ENCODE measurements at regions not wholly inside any gene's neighbourhood (a gene's known extent, or its start where the extent isn't known, plus 50 kb on each side); places are given as distances from the start of the nearest gene placed in this dataset.

DNA sequence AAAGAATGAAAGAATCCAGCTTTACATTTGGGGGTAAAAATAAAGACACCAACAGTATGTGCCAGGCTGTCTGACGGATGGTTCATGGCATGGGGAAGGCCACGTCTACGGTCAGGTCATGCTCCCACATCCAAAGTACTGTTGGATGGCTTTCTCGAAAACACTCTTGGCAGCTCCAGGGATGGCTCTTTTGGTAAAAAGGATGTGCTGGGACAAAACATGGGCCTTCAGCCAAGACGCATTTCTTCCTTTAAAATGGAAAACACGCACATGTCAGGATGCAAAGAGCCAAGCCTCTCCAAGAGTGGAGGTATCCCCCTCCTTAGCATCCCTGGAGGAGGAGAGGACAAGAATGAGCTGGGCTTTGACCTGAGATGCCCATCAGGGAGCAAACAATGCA is 376.5 kb upstream of the KLHL29 start:
- TF ChIP-seq FOXK1 (CRISPR knock-in tag; IDR thresholded peaks at IDR 0.05) (no peak), KAT7 (CRISPR knock-in tag; IDR thresholded peaks at IDR 0.05; ENCODE audit: borderline replicate concordance) (no peak), CREM (CRISPR knock-in tag; IDR thresholded peaks at IDR 0.05) (no peak), JUN (CRISPR knock-in tag; IDR thresholded peaks at IDR 0.05) (no peak)
- TF ChIP-seq, protein P1, sequence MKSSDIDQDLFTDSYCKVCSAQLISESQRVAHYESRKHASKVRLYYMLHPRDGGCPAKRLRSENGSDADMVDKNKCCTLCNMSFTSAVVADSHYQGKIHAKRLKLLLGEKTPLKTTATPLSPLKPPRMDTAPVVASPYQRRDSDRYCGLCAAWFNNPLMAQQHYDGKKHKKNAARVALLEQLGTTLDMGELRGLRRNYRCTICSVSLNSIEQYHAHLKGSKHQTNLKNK (CRISPR knock-in tag; IDR thresholded peaks at IDR 0.05), result no peak
- TF ChIP-seq, protein P2, sequence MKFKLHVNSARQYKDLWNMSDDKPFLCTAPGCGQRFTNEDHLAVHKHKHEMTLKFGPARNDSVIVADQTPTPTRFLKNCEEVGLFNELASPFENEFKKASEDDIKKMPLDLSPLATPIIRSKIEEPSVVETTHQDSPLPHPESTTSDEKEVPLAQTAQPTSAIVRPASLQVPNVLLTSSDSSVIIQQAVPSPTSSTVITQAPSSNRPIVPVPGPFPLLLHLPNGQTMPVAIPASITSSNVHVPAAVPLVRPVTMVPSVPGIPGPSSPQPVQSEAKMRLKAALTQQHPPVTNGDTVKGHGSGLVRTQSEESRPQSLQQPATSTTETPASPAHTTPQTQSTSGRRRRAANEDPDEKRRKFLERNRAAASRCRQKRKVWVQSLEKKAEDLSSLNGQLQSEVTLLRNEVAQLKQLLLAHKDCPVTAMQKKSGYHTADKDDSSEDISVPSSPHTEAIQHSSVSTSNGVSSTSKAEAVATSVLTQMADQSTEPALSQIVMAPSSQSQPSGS (CRISPR knock-in tag; IDR thresholded peaks at IDR 0.05; ENCODE audit: borderline replicate concordance, low read depth), result no peak
- TF ChIP-seq, protein P3, sequence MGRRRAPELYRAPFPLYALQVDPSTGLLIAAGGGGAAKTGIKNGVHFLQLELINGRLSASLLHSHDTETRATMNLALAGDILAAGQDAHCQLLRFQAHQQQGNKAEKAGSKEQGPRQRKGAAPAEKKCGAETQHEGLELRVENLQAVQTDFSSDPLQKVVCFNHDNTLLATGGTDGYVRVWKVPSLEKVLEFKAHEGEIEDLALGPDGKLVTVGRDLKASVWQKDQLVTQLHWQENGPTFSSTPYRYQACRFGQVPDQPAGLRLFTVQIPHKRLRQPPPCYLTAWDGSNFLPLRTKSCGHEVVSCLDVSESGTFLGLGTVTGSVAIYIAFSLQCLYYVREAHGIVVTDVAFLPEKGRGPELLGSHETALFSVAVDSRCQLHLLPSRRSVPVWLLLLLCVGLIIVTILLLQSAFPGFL (CRISPR knock-in tag; IDR thresholded peaks at IDR 0.05; ENCODE audit: borderline replicate concordance), result no peak
- TF ChIP-seq, protein P4, sequence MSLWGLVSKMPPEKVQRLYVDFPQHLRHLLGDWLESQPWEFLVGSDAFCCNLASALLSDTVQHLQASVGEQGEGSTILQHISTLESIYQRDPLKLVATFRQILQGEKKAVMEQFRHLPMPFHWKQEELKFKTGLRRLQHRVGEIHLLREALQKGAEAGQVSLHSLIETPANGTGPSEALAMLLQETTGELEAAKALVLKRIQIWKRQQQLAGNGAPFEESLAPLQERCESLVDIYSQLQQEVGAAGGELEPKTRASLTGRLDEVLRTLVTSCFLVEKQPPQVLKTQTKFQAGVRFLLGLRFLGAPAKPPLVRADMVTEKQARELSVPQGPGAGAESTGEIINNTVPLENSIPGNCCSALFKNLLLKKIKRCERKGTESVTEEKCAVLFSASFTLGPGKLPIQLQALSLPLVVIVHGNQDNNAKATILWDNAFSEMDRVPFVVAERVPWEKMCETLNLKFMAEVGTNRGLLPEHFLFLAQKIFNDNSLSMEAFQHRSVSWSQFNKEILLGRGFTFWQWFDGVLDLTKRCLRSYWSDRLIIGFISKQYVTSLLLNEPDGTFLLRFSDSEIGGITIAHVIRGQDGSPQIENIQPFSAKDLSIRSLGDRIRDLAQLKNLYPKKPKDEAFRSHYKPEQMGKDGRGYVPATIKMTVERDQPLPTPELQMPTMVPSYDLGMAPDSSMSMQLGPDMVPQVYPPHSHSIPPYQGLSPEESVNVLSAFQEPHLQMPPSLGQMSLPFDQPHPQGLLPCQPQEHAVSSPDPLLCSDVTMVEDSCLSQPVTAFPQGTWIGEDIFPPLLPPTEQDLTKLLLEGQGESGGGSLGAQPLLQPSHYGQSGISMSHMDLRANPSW (CRISPR knock-in tag; conservative IDR thresholded peaks at IDR 0.05; ENCODE audit: low read depth), result no peak
- TF ChIP-seq, protein P5, sequence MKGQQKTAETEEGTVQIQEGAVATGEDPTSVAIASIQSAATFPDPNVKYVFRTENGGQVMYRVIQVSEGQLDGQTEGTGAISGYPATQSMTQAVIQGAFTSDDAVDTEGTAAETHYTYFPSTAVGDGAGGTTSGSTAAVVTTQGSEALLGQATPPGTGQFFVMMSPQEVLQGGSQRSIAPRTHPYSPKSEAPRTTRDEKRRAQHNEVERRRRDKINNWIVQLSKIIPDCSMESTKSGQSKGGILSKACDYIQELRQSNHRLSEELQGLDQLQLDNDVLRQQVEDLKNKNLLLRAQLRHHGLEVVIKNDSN (CRISPR knock-in tag; IDR thresholded peaks at IDR 0.05), result no peak
- H3K4me1 Mint-ChIP-seq, result no peaks in the 10 kb centered on the region
- CTCF ChIA-PET, result no interaction called here
- no peaks in the 10 kb centered on the region for H3K27me3 Mint-ChIP-seq (ENCODE audit: low read depth)
- no peaks in the 10 kb centered on the region for H3K36me3 Mint-ChIP-seq
- POLR2A ChIA-PET, result no interaction called here
- ATAC-seq (no peak), DNase-seq (ENCODE audit: low spot score) (no peak)
- H3K4me3 Mint-ChIP-seq, result no peak overlapping the region
- H3K9me3 Mint-ChIP-seq, result no peaks in the 10 kb centered on the region
- H3K27ac Mint-ChIP-seq, result no peak overlapping the region

DNA sequence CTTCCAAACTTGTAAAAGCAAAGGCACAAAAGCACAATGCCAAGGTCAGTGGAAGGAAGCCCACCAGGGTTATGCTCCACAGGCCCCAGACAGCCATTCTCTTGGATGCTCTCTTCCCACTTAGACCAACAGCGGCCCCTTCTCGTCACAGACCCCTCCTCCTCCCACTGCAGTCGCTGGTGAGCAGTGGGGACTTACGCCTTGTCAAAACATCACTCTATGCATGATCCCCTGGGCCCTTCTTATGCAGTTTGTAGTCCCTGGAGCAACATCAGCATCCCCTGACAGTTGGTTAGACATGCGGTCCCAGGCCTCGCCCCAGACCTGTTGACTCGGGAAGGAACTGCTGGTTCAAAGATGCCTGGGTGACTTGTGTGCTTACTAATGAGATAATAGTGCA is 376.0 kb upstream of the KLHL29 start:
- POLR2A ChIA-PET, result no interaction called here
- H3K27me3 Mint-ChIP-seq (ENCODE audit: low read depth), result no peaks in the 10 kb centered on the region
- H3K4me1 Mint-ChIP-seq, result no peaks in the 10 kb centered on the region
- ATAC-seq (no peak), DNase-seq (ENCODE audit: low spot score) (no peak)
- no peaks in the 10 kb centered on the region for H3K9me3 Mint-ChIP-seq
- no peak for TF ChIP-seq ZNF396 (CRISPR knock-in tag; IDR thresholded peaks at IDR 0.05; ENCODE audit: borderline replicate concordance)
- TF ChIP-seq, protein P6, sequence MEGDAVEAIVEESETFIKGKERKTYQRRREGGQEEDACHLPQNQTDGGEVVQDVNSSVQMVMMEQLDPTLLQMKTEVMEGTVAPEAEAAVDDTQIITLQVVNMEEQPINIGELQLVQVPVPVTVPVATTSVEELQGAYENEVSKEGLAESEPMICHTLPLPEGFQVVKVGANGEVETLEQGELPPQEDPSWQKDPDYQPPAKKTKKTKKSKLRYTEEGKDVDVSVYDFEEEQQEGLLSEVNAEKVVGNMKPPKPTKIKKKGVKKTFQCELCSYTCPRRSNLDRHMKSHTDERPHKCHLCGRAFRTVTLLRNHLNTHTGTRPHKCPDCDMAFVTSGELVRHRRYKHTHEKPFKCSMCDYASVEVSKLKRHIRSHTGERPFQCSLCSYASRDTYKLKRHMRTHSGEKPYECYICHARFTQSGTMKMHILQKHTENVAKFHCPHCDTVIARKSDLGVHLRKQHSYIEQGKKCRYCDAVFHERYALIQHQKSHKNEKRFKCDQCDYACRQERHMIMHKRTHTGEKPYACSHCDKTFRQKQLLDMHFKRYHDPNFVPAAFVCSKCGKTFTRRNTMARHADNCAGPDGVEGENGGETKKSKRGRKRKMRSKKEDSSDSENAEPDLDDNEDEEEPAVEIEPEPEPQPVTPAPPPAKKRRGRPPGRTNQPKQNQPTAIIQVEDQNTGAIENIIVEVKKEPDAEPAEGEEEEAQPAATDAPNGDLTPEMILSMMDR (IDR thresholded peaks at IDR 0.05), result no peak
- no peak for TF ChIP-seq GTF2I (CRISPR knock-in tag; conservative IDR thresholded peaks at IDR 0.05)
- no peak for TF ChIP-seq FOXP1 (CRISPR knock-in tag; IDR thresholded peaks at IDR 0.05; ENCODE audit: borderline replicate concordance)
- no peak for TF ChIP-seq KAT7 (CRISPR knock-in tag; IDR thresholded peaks at IDR 0.05; ENCODE audit: borderline replicate concordance)
- TF ChIP-seq, protein P7, sequence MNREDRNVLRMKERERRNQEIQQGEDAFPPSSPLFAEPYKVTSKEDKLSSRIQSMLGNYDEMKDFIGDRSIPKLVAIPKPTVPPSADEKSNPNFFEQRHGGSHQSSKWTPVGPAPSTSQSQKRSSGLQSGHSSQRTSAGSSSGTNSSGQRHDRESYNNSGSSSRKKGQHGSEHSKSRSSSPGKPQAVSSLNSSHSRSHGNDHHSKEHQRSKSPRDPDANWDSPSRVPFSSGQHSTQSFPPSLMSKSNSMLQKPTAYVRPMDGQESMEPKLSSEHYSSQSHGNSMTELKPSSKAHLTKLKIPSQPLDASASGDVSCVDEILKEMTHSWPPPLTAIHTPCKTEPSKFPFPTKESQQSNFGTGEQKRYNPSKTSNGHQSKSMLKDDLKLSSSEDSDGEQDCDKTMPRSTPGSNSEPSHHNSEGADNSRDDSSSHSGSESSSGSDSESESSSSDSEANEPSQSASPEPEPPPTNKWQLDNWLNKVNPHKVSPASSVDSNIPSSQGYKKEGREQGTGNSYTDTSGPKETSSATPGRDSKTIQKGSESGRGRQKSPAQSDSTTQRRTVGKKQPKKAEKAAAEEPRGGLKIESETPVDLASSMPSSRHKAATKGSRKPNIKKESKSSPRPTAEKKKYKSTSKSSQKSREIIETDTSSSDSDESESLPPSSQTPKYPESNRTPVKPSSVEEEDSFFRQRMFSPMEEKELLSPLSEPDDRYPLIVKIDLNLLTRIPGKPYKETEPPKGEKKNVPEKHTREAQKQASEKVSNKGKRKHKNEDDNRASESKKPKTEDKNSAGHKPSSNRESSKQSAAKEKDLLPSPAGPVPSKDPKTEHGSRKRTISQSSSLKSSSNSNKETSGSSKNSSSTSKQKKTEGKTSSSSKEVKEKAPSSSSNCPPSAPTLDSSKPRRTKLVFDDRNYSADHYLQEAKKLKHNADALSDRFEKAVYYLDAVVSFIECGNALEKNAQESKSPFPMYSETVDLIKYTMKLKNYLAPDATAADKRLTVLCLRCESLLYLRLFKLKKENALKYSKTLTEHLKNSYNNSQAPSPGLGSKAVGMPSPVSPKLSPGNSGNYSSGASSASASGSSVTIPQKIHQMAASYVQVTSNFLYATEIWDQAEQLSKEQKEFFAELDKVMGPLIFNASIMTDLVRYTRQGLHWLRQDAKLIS (CRISPR knock-in tag; IDR thresholded peaks at IDR 0.05; ENCODE audit: borderline replicate concordance), result no peak
- TF ChIP-seq, protein P8, sequence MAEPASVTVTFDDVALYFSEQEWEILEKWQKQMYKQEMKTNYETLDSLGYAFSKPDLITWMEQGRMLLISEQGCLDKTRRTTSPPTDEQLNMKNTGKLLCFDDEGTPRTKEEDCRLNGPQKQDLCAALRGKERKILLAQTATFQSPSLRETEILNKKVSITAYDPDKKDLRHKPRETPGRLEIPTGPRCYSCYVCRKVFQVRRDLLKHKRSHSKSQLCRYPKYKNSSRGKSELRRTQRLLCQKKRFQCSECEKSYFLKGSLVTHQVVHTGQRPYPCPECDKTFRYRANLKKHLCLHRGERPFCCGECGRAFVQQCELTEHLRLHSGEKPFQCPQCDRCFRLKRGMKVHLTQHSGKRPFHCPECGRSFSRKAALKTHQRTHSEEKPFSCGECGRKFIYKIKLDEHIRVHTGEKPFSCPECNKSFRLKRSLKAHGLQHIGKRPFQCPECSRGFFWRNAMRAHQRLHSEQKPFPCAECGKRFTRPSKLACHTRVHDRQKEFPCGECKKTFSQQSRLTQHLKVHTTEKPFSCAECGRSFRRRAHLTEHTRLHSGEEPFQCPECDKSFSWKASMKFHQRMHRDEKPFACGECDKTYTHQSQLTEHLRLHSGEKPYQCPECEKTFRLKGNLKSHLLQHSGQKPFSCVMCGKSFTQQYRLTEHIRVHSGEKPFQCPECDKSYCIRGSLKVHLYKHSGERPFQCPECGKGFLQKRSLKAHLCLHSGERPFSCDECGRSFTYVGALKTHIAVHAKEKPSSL (CRISPR knock-in tag; conservative IDR thresholded peaks at IDR 0.05), result no peak
- TF ChIP-seq TP53 (CRISPR knock-in tag; IDR thresholded peaks at IDR 0.05), result no peak
- no peak for TF ChIP-seq JUN (CRISPR knock-in tag; IDR thresholded peaks at IDR 0.05)
- TF ChIP-seq, protein P5 (CRISPR knock-in tag; IDR thresholded peaks at IDR 0.05), result no peak
- H3K4me3 Mint-ChIP-seq, result no peak overlapping the region
- CTCF ChIA-PET, result no interaction called here
- H3K27ac Mint-ChIP-seq, result no peak overlapping the region
- H3K36me3 Mint-ChIP-seq, result no peaks in the 10 kb centered on the region

Data from WTC11 (cell line).